ENCODE measurements at regions not wholly inside any gene's neighbourhood (a gene's known extent, or its start where the extent isn't known, plus 50 kb on each side); places are given as distances from the start of the nearest gene placed in this dataset.

DNA sequence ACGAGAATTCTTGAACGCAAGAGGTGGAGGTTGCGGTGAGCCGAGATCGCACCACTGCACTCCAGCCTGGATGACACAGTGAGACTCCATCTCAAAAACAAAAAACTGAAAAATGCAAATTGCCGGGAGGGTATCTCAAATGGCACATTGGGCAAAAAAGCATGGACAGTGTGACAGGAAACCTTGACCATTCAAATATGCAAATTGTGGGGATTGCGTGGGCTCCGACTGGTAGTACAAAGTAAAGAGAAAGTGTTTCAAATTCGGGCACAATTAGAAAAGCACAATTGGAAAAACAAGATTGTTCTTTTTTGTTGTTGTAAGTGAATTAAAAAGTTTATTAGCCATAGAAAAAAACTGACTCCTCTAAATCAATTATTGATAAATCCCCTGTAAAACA, 56.7 kb upstream of the NUP160 start:
- CTCF ChIA-PET = no interaction called here
- POLR2A ChIA-PET (ENCODE audit: low non-redundant PET) = no interaction called here
- DNase-seq (ENCODE audit: low spot score) = no peak
- TF ChIP-seq CTCF (conservative IDR thresholded peaks at IDR 0.05; ENCODE audit: low read depth) = no peak
- no peak overlapping the region for H3K27ac ChIP-seq

GRCh38 chr11:47904048-47904447, 55.9 kb upstream of the NUP160 start:
- TF ChIP-seq CTCF (conservative IDR thresholded peaks at IDR 0.05; ENCODE audit: low read depth) = no peak
- no peak for DNase-seq (ENCODE audit: low spot score)
- ChIA-PET POLR2A (ENCODE audit: low non-redundant PET) (no interaction called here), CTCF (no interaction called here)
- no peak overlapping the region for H3K27ac ChIP-seq

- no peak for DNase-seq (ENCODE audit: low spot score)
- no peak overlapping the region for H3K27ac ChIP-seq
- CTCF ChIA-PET = interaction anchor here (0.6 kb wide), 1 partner anchor 68 kb away, joined by 5 read pairs; no protein-coding TSS in a partner anchor
- TF ChIP-seq CTCF (conservative IDR thresholded peaks at IDR 0.05; ENCODE audit: low read depth) = no peak
- POLR2A ChIA-PET (ENCODE audit: low non-redundant PET) = no interaction called here
These were observed 51.7 kb upstream of the NUP160 start for GRCh38 chr11:47899801-47900200.
